GM13976 (cell line): ENCODE measurements at regions not wholly inside any gene's neighbourhood (a gene's known extent, or its start where the extent isn't known, plus 50 kb on each side); places are given as distances from the start of the nearest gene placed in this dataset.

Source experiments
- DNase-seq: peaks from one replicate; pipeline ENCODE4 v3.0.0; 2012; ENCODE audit warnings: low spot score
- in situ Hi-C: fragments of 300-500 bp; cut with MboI; formaldehyde crosslinking; loops from one replicate; pipeline ENCODE4 v1.12.0; 2022; ENCODE audit warnings: low sequenced_read_pairs, mixed read lengths, inconsistent platforms; ENCODE audit not compliant: unreplicated experiment
- TF ChIP-seq, protein P1 (sequence below): IDR thresholded peaks from 2 replicates; pipeline ENCODE4 v1.5.1; 2012; ENCODE audit warnings: borderline replicate concordance, mild to moderate bottlenecking; ENCODE audit not compliant: insufficient read depth; ENCODE audit errors: extremely low read depth, missing control alignments, control extremely low read depth

GRCh38 chr13:72139192-72139591 lies 272.2 kb upstream of the DACH1 start:
- no peak for DNase-seq
- TF ChIP-seq, protein P1, sequence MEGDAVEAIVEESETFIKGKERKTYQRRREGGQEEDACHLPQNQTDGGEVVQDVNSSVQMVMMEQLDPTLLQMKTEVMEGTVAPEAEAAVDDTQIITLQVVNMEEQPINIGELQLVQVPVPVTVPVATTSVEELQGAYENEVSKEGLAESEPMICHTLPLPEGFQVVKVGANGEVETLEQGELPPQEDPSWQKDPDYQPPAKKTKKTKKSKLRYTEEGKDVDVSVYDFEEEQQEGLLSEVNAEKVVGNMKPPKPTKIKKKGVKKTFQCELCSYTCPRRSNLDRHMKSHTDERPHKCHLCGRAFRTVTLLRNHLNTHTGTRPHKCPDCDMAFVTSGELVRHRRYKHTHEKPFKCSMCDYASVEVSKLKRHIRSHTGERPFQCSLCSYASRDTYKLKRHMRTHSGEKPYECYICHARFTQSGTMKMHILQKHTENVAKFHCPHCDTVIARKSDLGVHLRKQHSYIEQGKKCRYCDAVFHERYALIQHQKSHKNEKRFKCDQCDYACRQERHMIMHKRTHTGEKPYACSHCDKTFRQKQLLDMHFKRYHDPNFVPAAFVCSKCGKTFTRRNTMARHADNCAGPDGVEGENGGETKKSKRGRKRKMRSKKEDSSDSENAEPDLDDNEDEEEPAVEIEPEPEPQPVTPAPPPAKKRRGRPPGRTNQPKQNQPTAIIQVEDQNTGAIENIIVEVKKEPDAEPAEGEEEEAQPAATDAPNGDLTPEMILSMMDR, result no peak
- in situ Hi-C loops, result no loop called here

- in situ Hi-C loops, result no loop called here
- TF ChIP-seq, protein P1, result no peak
- no peak for DNase-seq
These were observed 265.1 kb upstream of the DACH1 start for GRCh38 chr13:72132075-72132474.

DNA sequence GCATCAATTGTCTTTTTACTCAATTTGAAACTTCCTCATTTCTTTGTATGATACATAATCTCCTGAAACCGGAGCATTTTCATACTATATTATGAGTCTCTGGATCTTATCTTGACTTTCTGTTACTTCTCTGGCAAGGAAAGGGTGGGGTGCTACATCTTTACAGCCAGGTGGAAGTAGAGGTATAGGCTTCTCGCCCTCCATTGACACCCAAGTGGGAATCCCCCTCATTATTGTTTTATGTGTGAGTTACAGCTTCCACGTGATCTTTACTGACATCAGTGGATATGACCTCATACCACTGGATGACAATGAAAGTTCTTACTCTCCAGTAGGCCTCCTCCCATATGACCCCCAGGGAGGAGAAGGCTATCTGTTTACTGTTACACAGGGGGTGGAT lies 262.1 kb upstream of the DACH1 start:
- in situ Hi-C loops, result no loop called here
- no peak for DNase-seq
- TF ChIP-seq, protein P1, result no peak

DNA sequence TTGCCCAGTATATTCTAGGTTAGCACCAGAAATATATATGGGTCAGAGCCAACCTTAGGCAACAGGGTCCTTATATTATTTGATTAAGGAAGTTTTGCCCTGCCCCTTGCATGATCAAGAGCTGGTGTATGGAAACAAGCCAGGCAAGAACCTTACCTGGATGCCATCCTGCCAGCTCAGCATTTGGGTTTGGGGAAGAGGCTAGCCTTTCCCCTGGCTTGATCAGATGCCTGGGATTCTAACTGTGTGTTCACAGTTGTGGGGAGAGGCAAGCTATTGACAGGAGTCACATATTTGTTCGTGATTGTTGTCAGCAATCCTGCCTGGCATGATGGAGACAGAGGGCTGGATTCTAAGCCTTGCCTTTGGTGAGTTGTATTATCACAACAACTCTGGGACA lies 260.0 kb upstream of the DACH1 start:
- in situ Hi-C loops, result no loop called here
- no peak for DNase-seq
- TF ChIP-seq, protein P1, result no peak

- in situ Hi-C loops, result no loop called here
- DNase-seq, result no peak
- TF ChIP-seq, protein P1, result no peak
These were observed 259.4 kb upstream of the DACH1 start for GRCh38 chr13:72126424-72126823.

DNA sequence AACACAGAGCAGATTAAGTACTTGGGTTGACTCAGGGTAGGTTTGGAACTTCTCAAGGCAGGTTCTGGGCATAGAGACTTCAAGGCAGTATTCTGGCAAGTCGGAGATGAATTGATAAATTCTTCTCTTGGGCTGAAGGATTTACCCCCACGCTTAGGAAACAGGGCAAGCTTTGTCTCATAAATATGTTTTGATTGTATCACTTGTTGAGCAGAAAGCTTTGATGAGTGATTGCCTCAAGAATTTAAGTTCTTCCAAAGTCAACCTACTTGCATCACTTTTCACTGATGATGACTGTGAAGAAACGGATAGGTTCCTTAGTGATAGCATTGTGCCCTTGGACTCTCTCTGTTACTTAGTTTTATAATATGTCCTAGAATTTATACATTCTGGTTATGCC lies 258.6 kb upstream of the DACH1 start:
- TF ChIP-seq, protein P1, result no peak
- DNase-seq, result no peak
- in situ Hi-C loops, result no loop called here
